IPS-NIHi7 (cell line): ENCODE measurements at regions not wholly inside any gene's neighbourhood (a gene's known extent, or its start where the extent isn't known, plus 50 kb on each side); places are given as distances from the start of the nearest gene placed in this dataset.

Experiments used
- DNase-seq: peaks from one replicate; pipeline ENCODE4 v3.0.0; 2012; ENCODE audit warnings: mixed read lengths; ENCODE audit errors: extremely low spot score

DNA sequence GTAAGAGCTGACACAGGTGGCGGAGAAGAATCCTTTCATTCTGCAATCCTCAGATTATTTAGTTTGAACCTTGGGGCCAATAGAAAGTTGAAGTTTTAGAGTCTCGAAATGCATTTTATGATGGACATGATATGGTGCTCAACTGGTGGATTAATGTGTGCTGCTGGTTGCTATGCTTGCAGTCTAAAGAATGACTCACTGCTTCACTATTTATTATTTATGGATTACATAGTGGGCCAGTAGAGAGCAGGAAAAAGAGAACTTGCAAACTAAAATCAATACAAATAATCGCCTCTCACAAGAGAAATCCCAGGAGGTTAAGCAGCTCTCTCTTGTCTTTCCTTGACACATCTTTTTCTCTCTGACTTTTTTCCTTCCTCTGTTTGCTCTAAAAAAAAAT, 2326.8 kb upstream of the AGA start:
- no peak for DNase-seq

- DNase-seq = no peak
Observed at GRCh38 chr4:179797738-179798137, 2355.5 kb upstream of the AGA start.

DNA sequence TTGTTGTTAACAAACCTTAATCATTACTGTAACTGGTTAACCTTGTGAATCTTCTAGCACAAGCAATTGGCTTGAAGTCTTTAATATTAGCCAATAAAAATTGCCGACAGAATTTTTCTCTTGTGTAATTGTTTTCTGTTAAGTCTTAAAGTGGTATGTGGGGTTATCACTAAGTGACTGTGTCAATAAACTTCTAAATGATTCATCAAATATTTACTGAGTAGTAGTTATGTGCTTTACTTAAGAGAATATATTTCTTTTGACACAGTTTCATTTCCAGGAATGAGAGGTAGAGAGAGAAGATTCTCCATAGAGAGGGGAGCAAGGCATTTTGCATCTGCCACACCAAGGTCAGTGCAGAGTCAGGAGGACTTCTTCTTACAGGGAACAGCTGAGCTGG, 2361.6 kb upstream of the AGA start:
- DNase-seq = no peak

DNA sequence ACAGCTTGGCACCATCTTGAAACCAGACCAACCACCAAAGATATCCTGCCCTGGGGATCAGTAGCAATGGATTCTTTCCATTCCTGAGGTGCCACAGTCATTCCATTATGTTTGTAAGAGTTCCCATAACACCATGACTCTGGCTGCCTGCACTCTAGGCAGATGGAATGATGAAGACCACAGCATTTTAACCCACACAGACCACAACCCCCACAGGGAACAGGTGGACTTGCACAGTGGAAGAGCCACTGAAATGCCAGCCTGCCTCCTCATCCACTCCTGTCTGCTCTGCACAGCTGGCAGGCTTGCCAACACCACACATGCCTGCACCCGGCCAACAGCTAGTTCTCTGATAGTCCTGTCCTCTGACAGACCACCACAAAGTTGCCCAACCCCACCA, 2362.2 kb upstream of the AGA start:
- DNase-seq = no peak

GRCh38 chr4:179817317-179817716, 2375.1 kb upstream of the AGA start:
- DNase-seq = no peak

DNA sequence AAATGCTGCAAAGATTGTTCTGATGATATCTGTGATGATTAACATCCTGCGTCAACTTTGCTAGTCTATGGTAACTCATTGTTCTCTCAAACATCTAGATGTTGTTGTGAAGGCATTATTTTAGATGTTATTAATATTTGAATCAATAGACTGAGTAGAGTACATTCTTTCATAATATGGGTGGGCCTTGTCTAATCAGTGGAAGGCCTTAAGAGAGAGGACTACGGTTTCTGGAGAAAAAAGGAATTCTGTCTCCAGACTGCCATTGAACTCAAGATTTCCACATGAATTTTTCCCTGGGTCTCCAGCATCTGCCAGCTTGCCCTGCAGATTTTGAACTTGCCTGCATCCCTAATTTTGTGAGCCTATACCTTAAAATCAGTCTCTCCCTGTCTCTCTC, 2381.1 kb upstream of the AGA start:
- no peak for DNase-seq

- DNase-seq = no peak
Observed at GRCh38 chr4:179831274-179831673, 2389.0 kb upstream of the AGA start.

GRCh38 chr4:179836179-179837075, 2394.2 kb upstream of the AGA start:
- no peak for DNase-seq

DNA sequence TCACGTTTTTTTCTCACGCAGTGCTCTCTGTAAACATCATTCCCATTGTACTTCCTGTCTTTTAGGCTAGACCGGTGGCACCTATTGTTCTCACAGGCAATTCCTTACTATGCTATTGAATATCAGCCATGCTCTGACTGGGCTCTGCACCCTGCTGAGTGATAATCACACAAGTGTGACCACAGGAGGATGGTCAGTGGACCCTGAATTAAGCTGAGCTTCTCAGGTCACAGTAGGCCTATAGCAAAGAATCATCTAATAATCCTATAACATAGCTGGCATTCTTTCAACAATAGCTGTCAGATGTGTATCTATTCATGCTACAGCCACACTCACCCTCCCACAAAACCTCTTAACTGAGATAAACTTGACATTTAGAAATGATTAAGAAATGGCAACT, 2399.8 kb upstream of the TENM3 start:
- peak; percentile 10 for DNase-seq

- no peak for DNase-seq
Observed at GRCh38 chr4:179855469-179855868, 2387.7 kb upstream of the TENM3 start.

DNA sequence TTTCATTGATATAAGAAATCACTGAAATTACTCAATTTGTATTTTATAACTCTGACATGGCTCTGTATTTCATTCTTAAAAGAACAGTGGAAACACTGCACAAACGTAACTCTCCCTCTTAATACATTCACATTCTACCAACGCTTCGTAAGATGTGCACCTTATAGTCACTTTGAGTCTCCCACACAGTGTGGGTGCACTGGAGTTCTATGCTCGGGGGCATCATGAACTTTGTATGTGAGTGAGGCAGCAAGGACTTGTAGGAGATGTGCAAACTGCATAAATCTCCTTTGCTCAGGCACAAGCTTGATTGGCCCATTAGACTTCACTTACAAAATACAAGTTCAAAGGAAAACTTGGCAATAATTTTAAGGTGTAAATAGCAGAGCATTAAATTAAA, 2385.0 kb upstream of the TENM3 start:
- DNase-seq = no peak

DNA sequence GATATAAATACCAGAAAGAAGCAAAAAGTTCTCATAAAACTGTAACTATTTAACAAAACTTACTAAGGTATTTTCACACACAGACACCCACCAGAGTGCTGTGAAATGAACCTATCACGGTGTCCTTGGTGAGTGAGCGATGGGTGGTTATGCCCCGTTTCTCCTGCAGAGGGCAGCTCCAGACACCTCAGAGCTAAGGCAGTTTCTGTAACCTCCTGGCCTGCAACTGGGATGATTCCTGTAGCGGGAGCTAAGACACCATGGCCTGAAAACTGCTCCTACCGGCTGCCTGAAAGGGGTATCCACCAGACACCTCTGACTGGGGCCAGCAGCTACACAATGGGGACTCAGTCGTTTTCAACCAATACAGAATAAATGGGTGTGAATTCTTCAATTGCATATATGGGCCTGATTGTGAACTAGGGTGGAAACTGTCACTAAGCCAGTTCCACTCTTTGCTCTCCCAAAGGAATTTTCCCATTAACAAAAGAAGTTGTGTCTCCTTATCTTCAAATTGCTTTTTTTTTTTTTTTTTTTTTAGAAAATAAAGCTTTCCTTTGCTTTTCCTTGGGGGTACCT, 2375.8 kb upstream of the TENM3 start:
- peak; percentile 87 for DNase-seq

DNA sequence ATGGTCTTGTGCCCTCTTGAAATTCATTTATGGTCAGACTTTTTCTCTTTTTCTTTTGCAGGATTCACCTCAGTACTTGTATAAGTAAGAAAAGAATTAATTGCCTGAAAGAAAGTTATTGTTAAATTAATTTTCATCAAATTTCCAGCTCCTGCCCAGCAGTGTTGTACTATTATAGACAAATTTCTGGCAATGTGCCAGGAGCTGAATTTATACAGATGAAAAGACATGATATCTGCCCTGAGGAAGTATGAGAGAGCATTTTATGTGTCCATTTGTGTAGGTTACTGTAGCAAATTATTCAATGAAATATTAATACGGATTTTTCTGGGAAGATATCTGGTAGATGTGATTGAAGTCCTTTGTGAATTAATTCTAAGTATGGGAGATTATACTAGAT, 2371.5 kb upstream of the TENM3 start:
- no peak for DNase-seq

- DNase-seq = no peak
Observed at GRCh38 chr4:179872755-179873154, 2370.4 kb upstream of the TENM3 start.

- no peak for DNase-seq
Observed at GRCh38 chr4:179880756-179881155, 2362.4 kb upstream of the TENM3 start.

DNA sequence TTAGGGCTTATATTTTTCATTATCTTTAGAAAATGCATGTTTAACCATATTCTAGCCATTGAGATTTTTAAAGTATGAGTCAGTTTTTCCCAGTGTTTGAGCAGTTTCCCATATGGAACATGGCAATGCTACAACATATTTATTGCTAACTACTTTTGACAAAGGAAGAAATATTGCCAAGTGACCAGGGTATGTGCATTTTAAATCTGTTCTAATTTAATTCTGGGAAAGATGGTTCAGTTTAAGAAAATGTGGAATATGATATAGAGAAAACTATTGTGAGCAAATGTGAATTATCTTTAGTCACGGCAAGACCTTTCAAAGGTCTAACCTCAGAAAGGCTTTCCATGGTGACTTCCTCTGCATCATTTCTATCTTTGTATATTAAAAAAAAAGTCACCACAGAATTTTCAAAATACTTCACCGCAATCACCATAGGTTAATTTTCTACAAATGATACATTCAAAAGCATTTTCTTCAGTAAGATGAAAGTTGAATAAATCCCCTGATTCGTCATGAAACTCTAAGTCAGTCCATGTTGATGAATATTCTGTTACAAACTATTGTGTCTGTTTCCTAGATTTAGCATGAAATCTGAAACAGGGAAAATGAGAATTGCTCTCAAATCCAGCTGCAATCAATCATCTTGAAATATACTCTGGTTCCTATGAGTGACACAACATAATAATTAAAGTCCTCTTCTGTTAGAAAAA, 2349.0 kb upstream of the TENM3 start:
- DNase-seq = no peak

GRCh38 chr4:179919587-179919986, 2323.6 kb upstream of the TENM3 start:
- DNase-seq = no peak

GRCh38 chr4:179927473-179927872, 2315.7 kb upstream of the TENM3 start:
- DNase-seq = no peak

DNA sequence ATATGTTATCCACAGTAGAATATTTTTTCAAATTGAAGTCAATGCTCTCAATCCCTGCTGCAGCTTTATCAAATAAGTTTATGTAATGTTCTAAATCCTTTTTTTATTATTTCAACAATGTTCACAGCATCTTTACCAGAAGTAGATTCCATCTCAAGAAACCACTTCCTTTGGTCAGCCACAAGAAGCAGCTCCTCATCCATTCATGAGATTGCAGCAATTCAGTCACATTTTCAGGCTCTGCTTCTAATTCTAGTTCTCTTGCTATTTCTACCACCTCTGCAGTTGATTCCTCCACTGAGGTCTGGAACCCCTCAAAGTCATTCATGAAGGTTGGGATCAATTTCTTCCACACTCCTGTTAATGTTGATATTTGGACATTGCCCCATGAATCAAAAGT, 2301.3 kb upstream of the TENM3 start:
- no peak for DNase-seq

DNA sequence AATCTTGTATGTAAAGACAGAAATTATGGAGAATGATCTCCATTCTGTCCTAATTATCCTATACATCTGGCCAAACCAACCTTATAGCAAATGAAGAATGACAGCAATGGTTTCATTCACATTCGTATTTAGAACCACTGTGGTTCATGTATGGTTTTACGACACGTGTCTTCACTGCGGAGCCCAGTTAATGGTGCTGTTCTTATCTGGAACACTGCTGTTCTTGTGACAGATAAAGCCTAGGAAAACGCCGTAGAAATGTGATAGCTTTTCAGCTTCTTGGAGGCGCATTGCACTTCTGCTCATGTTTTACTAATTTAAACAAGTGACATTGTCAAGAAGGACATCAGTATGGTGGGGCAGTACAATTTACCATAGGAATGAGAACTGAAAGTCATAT, 2266.4 kb upstream of the TENM3 start:
- DNase-seq = no peak

- DNase-seq = no peak
Observed at GRCh38 chr4:179977378-179977777, 2265.8 kb upstream of the TENM3 start.

DNA sequence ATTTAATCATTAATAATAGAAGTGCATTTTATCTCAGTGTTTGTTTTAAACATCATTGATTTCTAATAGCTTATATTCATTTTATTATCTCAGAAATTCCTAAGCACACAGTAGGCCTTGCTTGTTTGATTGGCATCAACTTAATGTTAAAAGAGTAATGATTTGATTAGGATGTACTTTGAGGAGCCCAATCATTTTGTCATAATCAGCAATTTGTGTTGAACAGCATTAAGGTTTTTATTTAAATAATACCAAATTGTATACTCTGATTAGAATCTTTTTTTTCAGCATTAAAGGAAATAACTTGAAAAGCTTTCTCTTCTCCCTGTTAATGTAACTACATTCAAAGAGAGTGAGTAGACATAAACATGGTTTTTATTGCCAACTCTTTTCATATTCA, 2262.0 kb upstream of the TENM3 start:
- no peak for DNase-seq

GRCh38 chr4:179989975-179990374, 2253.2 kb upstream of the TENM3 start:
- no peak for DNase-seq
